Testis (tissue), 2 donors: ENCODE measurements at regions not wholly inside any gene's neighbourhood (a gene's known extent, or its start where the extent isn't known, plus 50 kb on each side); places are given as distances from the start of the nearest gene placed in this dataset.

ENCODE experiments used
- POLR2A ChIP-seq: fragments of 450-650 bp; IDR thresholded peaks from one replicate; pipeline ENCODE4 v1.6.1; 2017; ENCODE audit warnings: antibody characterized with exemption, mild to moderate bottlenecking, moderate library complexity
- TF ChIP-seq, protein P1 (sequence below), 3 experiments: fragments of 450-650 bp in 2 of 3; fragments of 200-600 bp in 1 of 3; sonication (generic) in 1 of 3; IDR thresholded peaks; one replicate each; pipeline ENCODE4 v1.5.1; 2016 to 2019; ENCODE audit warnings: antibody characterized with exemption in 3 of 3, mild to moderate bottlenecking in 2 of 3, moderate library complexity in 1 of 3

DNA sequence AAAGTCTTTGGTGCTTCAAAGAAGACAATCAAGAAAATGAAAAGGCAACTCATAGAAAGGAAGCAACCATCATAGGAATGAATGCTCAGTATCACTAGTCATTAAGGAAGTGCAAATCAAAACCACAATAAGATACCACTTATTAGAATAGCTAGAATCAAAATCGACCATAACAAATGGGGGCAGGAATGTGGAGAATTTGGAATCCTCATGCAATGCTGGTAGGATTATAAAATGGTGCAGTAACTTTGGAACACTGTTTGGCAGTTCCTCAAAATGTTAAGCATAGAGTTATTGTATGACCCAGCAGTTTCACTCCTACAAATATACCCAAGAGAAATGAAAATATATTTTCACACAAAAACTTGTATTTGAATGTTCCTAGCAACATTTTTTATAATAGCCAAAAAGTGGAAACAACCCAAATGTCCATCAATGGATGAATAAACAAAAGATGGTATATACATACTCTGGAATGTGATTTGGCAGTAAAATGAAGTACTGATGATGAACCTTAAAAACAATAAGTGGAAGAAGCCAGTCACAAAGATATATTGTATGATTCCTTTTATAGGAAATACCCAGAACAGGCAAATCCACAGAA lies 105.6 kb downstream of the MIS18A start:
- no peak for TF ChIP-seq POLR2A
- TF ChIP-seq, protein P1, sequence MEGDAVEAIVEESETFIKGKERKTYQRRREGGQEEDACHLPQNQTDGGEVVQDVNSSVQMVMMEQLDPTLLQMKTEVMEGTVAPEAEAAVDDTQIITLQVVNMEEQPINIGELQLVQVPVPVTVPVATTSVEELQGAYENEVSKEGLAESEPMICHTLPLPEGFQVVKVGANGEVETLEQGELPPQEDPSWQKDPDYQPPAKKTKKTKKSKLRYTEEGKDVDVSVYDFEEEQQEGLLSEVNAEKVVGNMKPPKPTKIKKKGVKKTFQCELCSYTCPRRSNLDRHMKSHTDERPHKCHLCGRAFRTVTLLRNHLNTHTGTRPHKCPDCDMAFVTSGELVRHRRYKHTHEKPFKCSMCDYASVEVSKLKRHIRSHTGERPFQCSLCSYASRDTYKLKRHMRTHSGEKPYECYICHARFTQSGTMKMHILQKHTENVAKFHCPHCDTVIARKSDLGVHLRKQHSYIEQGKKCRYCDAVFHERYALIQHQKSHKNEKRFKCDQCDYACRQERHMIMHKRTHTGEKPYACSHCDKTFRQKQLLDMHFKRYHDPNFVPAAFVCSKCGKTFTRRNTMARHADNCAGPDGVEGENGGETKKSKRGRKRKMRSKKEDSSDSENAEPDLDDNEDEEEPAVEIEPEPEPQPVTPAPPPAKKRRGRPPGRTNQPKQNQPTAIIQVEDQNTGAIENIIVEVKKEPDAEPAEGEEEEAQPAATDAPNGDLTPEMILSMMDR (IDR thresholded peaks at IDR 0.05) = no peak
